ENCODE measurements at regions not wholly inside any gene's neighbourhood (a gene's known extent, or its start where the extent isn't known, plus 50 kb on each side); places are given as distances from the start of the nearest gene placed in this dataset.
"Not testable (repeated sequence)": the region's sequence is repeated elsewhere in the genome, so short reads cannot be mapped to it uniquely, and the experiment has no call there.

- DNase-seq (ENCODE audit: low read depth in 1 of 2, low spot score in 1 of 2), result no peak
- no peak for TF ChIP-seq JUND (IDR thresholded peaks at IDR 0.05; ENCODE audit: low read depth)
- in situ Hi-C loops (cut with HindIII; ENCODE audit: low pct_unique_long_range_greater_than_20kb, low sequenced_read_pairs), result no loop called here
Measured at GRCh38 chr1:98113811-98114210, 193.0 kb upstream of the DPYD start.

GRCh38 chr1:98112626-98113025 lies 191.8 kb upstream of the DPYD start:
- in situ Hi-C loops (cut with HindIII; ENCODE audit: low pct_unique_long_range_greater_than_20kb, low sequenced_read_pairs), result no loop called here
- no peak for TF ChIP-seq JUND (IDR thresholded peaks at IDR 0.05; ENCODE audit: low read depth)
- DNase-seq (ENCODE audit: low read depth in 1 of 2, low spot score in 1 of 2), result no peak

GRCh38 chr1:98110674-98111073 lies 189.8 kb upstream of the DPYD start:
- TF ChIP-seq JUND (IDR thresholded peaks at IDR 0.05; ENCODE audit: low read depth), result no peak
- in situ Hi-C loops (cut with HindIII; ENCODE audit: low pct_unique_long_range_greater_than_20kb, low sequenced_read_pairs), result no loop called here
- DNase-seq (ENCODE audit: low read depth in 1 of 2, low spot score in 1 of 2), result no peak

GRCh38 chr1:98108378-98108777 lies 187.5 kb upstream of the DPYD start:
- in situ Hi-C loops (cut with HindIII; ENCODE audit: low pct_unique_long_range_greater_than_20kb, low sequenced_read_pairs); DNase-seq (ENCODE audit: low read depth in 1 of 2, low spot score in 1 of 2): not testable (repeated sequence)

GRCh38 chr1:98107256-98107655 lies 186.4 kb upstream of the DPYD start:
- TF ChIP-seq JUND (IDR thresholded peaks at IDR 0.05; ENCODE audit: low read depth), result no peak
- in situ Hi-C loops (cut with HindIII; ENCODE audit: low pct_unique_long_range_greater_than_20kb, low sequenced_read_pairs), result no loop called here
- DNase-seq (ENCODE audit: low read depth in 1 of 2, low spot score in 1 of 2), result no peak

GRCh38 chr1:98104289-98104688 lies 183.5 kb upstream of the DPYD start:
- in situ Hi-C loops (cut with HindIII; ENCODE audit: low pct_unique_long_range_greater_than_20kb, low sequenced_read_pairs), result no loop called here
- TF ChIP-seq JUND (IDR thresholded peaks at IDR 0.05; ENCODE audit: low read depth), result no peak
- DNase-seq (ENCODE audit: low read depth in 1 of 2, low spot score in 1 of 2), result no peak

GRCh38 chr1:98103617-98104285 lies 182.9 kb upstream of the DPYD start:
- TF ChIP-seq JUND (IDR thresholded peaks at IDR 0.05; ENCODE audit: low read depth), result no peak
- no peak for DNase-seq (ENCODE audit: low read depth in 1 of 2, low spot score in 1 of 2)
- in situ Hi-C loops (cut with HindIII; ENCODE audit: low pct_unique_long_range_greater_than_20kb, low sequenced_read_pairs), result no loop called here

GRCh38 chr1:98102345-98103030 lies 181.7 kb upstream of the DPYD start:
- in situ Hi-C loops (cut with HindIII; ENCODE audit: low pct_unique_long_range_greater_than_20kb, low sequenced_read_pairs), result no loop called here
- no peak for DNase-seq (ENCODE audit: low read depth in 1 of 2, low spot score in 1 of 2)
- no peak for TF ChIP-seq JUND (IDR thresholded peaks at IDR 0.05; ENCODE audit: low read depth)

- DNase-seq (ENCODE audit: low read depth in 1 of 2, low spot score in 1 of 2), result no peak
- in situ Hi-C loops (cut with HindIII; ENCODE audit: low pct_unique_long_range_greater_than_20kb, low sequenced_read_pairs), result no loop called here
- TF ChIP-seq JUND (IDR thresholded peaks at IDR 0.05; ENCODE audit: low read depth), result no peak
Measured at GRCh38 chr1:98101364-98101763, 180.5 kb upstream of the DPYD start.

GRCh38 chr1:98099501-98099900 lies 178.7 kb upstream of the DPYD start:
- in situ Hi-C loops (cut with HindIII; ENCODE audit: low pct_unique_long_range_greater_than_20kb, low sequenced_read_pairs), result no loop called here
- TF ChIP-seq JUND (IDR thresholded peaks at IDR 0.05; ENCODE audit: low read depth), result no peak
- DNase-seq (ENCODE audit: low read depth in 1 of 2, low spot score in 1 of 2), result no peak

GRCh38 chr1:98098473-98098872 lies 177.6 kb upstream of the DPYD start:
- no peak for TF ChIP-seq JUND (IDR thresholded peaks at IDR 0.05; ENCODE audit: low read depth)
- no peak for DNase-seq (ENCODE audit: low read depth in 1 of 2, low spot score in 1 of 2)
- in situ Hi-C loops (cut with HindIII; ENCODE audit: low pct_unique_long_range_greater_than_20kb, low sequenced_read_pairs), result no loop called here

- no peak for DNase-seq (ENCODE audit: low read depth in 1 of 2, low spot score in 1 of 2)
- no peak for TF ChIP-seq JUND (IDR thresholded peaks at IDR 0.05; ENCODE audit: low read depth)
- in situ Hi-C loops (cut with HindIII; ENCODE audit: low pct_unique_long_range_greater_than_20kb, low sequenced_read_pairs), result no loop called here
Measured at GRCh38 chr1:98090351-98090750, 169.5 kb upstream of the DPYD start.

- no peak for DNase-seq (ENCODE audit: low read depth in 1 of 2, low spot score in 1 of 2)
- TF ChIP-seq JUND (IDR thresholded peaks at IDR 0.05; ENCODE audit: low read depth), result no peak
- in situ Hi-C loops (cut with HindIII; ENCODE audit: low pct_unique_long_range_greater_than_20kb, low sequenced_read_pairs), result no loop called here
Measured at GRCh38 chr1:98088381-98088780, 167.5 kb upstream of the DPYD start.

Data from T47D (cell line).